Stimulated activated CD4-positive, alpha-beta T cell treated with anti-CD3 and anti-CD28 coated beads, Interleukin-2, amount 100 ng/mL, for 4 hours (primary cell): ENCODE measurements at regions not wholly inside any gene's neighbourhood (a gene's known extent, or its start where the extent isn't known, plus 50 kb on each side); places are given as distances from the start of the nearest gene placed in this dataset.

Source experiments
- DNase-seq: peaks from one replicate; pipeline ENCODE4 v3.0.0-alpha.2; 2020; ENCODE audit warnings: low read depth

GRCh38 chr20:1712634-1713624 lies 55.4 kb upstream of the SIRPG start:
- DNase-seq = no peak

GRCh38 chr20:1711826-1712601 lies 54.4 kb upstream of the SIRPG start:
- DNase-seq = no peak

- DNase-seq = no peak
These were observed 53.7 kb upstream of the SIRPG start for GRCh38 chr20:1711266-1711665.

GRCh38 chr20:1710484-1710883 lies 52.9 kb upstream of the SIRPG start:
- DNase-seq = no peak

- no peak for DNase-seq
These were observed 50.2 kb upstream of the SIRPG start for GRCh38 chr20:1707588-1708449.
